SK-N-MC (cell line): ENCODE measurements at regions not wholly inside any gene's neighbourhood (a gene's known extent, or its start where the extent isn't known, plus 50 kb on each side); places are given as distances from the start of the nearest gene placed in this dataset.

Experiments
- DNase-seq: peaks from one replicate; pipeline ENCODE4 v3.0.0-alpha.2; 2011; ENCODE audit warnings: low read depth, low spot score
- H3K27ac ChIP-seq: fragments of 200-600 bp; sonication (generic); 2 replicates; pipeline ENCODE4 v1.5.1; 2016; ENCODE audit warnings: mixed run types
- H3K36me3 ChIP-seq: fragments of 200-600 bp; sonication (generic); 2 replicates; pipeline ENCODE4 v1.6.1; 2017; ENCODE audit warnings: antibody characterized with exemption, low read length, mixed read lengths; ENCODE audit not compliant: insufficient read depth
- H3K4me3 ChIP-seq: fragments of 200-600 bp; sonication (generic); 2 replicates; pipeline ENCODE4 v1.5.1; 2016
- H3K9ac ChIP-seq: fragments of 200-600 bp; sonication (generic); 2 replicates; pipeline ENCODE4 v1.8.0; 2017; ENCODE audit warnings: mixed run types, mixed read lengths; ENCODE audit not compliant: insufficient read length
- H3K9me3 ChIP-seq: fragments of 200-600 bp; sonication (generic); 2 replicates; pipeline ENCODE4 v1.6.1; 2017; ENCODE audit warnings: low read depth, mild to moderate bottlenecking, antibody characterized with exemption, low read length, moderate library complexity, mixed read lengths
- EZH2 ChIP-seq: fragments of 200-600 bp; sonication (generic); IDR thresholded peaks from one replicate; pipeline ENCODE4 v1.6.1; 2017; ENCODE audit warnings: antibody characterized with exemption
- FOXP2 ChIP-seq: optimal IDR thresholded peaks from 2 replicates; pipeline ENCODE3; 2011; ENCODE audit warnings: mild to moderate bottlenecking, moderate library complexity; ENCODE audit not compliant: insufficient read depth; ENCODE audit errors: extremely low read length, control extremely low read depth
- POLR2AphosphoS5 ChIP-seq: IDR thresholded peaks from 2 replicates; pipeline ENCODE4 v1.6.1; 2012; ENCODE audit warnings: mild to moderate bottlenecking, low read depth, low read length, borderline replicate concordance

GRCh38 chr17:33650304-33650703, 357.2 kb upstream of the ASIC2 start:
- Histone ChIP-seq H3K27ac (no peak overlapping the region), H3K9ac (no peak overlapping the region), H3K4me3 (no peak overlapping the region), H3K9me3 (no peaks in the 10 kb centered on the region), H3K36me3 (no peaks in the 10 kb centered on the region)
- DNase-seq: no peak
- TF ChIP-seq FOXP2 (no peak), EZH2 (no peak), POLR2AphosphoS5 (no peak)

- Histone ChIP-seq H3K9me3 (no peaks in the 10 kb centered on the region), H3K4me3 (no peak overlapping the region), H3K36me3 (no peaks in the 10 kb centered on the region), H3K9ac (no peak overlapping the region), H3K27ac (no peak overlapping the region)
- TF ChIP-seq POLR2AphosphoS5: no peak
- TF ChIP-seq EZH2: no peak
- TF ChIP-seq FOXP2: no peak
- no peak for DNase-seq
These were observed 358.6 kb upstream of the ASIC2 start for GRCh38 chr17:33651686-33652085.

DNA sequence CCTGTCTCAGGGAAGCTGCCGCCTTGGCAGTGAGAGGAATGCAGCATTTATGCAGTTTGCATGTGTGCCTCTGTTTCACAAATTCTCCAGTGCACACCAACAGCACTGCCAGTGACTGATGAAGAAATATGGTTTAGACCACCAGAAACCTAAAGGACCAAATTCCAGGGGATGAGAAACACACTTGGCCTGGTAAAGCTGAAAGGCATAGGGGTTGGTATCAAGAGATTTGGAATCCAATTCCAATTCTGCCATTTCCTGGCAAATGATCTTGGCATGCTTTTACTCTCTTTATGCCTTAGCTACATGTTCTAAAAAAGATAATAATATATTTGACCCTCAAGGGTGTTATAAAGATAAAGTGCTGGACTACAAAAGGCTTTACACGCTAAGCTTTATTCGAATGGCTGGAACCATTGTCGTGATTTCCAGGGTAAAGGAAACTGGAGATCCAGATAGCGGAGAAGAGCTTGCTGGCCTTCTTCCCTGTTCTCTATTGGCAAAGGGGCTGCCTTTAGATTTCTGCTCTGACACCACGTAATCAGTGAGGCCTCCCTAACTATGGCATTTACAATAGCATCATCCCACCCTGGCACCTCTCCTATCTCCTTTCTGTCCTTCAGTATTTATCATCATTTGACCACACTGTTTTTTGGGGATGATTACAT, 359.8 kb upstream of the ASIC2 start:
- Histone ChIP-seq H3K27ac (no peak overlapping the region), H3K9me3 (no peaks in the 10 kb centered on the region), H3K9ac (no peak overlapping the region), H3K36me3 (no peaks in the 10 kb centered on the region), H3K4me3 (no peak overlapping the region)
- TF ChIP-seq FOXP2 (no peak), EZH2 (no peak), POLR2AphosphoS5 (no peak)
- no peak for DNase-seq

DNA sequence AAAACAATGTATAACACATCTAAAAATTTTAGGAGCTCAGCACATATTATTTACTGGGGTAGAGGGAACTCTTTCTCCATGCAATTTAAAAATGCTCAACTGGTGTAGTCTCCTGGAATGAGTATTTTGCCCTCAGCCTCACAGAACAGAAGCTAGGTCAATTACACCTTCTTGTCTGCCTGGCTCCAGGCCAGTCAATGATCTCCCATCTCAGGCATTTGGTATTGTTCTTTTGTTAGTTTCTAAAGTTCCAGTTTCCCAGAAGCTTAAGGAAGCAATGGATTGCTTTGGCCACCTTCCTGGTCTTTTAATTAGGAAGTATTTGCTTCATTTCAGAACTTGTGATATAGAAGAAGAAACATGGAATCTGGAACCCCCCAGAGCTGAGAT, 360.3 kb upstream of the ASIC2 start:
- TF ChIP-seq EZH2: no peak
- no peak for TF ChIP-seq POLR2AphosphoS5
- no peak for TF ChIP-seq FOXP2
- Histone ChIP-seq H3K27ac (no peak overlapping the region), H3K9ac (no peak overlapping the region), H3K4me3 (no peak overlapping the region), H3K36me3 (no peaks in the 10 kb centered on the region), H3K9me3 (no peaks in the 10 kb centered on the region)
- DNase-seq: no peak

DNA sequence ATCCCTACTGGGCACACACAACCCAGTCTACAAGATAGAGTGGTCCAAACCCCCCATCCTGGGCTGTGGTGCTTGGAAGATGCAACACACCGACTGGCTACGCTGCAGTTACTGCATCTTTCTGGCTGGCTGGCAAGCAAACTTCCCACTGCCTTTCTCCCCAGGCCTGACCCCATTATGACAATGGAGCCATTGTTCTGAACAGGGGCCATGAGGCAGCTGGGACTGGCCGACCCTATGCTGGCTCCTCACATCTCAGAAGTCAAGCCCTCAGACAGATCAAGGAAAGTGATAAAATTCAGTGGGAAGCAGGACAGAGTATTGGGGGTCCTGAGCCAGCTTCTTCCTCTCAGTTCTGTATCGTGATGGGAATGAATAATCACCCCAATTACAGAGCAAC, 364.1 kb upstream of the ASIC2 start:
- Histone ChIP-seq H3K27ac (no peak overlapping the region), H3K4me3 (no peak overlapping the region), H3K9ac (no peak overlapping the region), H3K9me3 (no peaks in the 10 kb centered on the region), H3K36me3 (no peaks in the 10 kb centered on the region)
- no peak for DNase-seq
- TF ChIP-seq POLR2AphosphoS5 (no peak), FOXP2 (no peak), EZH2 (no peak)

DNA sequence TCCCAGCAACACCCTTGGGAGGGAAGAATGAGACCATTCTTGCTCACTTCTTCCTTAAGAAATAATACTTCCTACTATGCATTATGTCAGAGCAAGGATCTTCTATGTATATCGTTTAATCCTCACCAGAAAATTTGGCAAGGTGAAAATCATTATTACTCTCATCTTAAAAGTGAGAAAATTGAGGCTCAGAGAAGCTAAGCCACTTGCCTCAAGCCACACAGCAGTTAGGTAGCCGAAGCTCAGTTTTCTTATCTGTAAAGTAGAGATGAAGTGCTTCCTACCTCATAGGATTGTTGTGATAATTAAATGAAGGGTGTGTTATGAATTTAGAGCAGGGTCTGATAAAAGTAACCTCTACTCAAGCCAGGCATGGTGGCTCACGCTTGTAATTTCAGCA, 368.9 kb upstream of the ASIC2 start:
- H3K27ac ChIP-seq: no peak overlapping the region
- no peaks in the 10 kb centered on the region for H3K36me3 ChIP-seq
- no peak overlapping the region for H3K4me3 ChIP-seq
- H3K9ac ChIP-seq: no peak overlapping the region
- TF ChIP-seq POLR2AphosphoS5 (no peak), EZH2 (no peak), FOXP2 (no peak)
- no peaks in the 10 kb centered on the region for H3K9me3 ChIP-seq
- no peak for DNase-seq

DNA sequence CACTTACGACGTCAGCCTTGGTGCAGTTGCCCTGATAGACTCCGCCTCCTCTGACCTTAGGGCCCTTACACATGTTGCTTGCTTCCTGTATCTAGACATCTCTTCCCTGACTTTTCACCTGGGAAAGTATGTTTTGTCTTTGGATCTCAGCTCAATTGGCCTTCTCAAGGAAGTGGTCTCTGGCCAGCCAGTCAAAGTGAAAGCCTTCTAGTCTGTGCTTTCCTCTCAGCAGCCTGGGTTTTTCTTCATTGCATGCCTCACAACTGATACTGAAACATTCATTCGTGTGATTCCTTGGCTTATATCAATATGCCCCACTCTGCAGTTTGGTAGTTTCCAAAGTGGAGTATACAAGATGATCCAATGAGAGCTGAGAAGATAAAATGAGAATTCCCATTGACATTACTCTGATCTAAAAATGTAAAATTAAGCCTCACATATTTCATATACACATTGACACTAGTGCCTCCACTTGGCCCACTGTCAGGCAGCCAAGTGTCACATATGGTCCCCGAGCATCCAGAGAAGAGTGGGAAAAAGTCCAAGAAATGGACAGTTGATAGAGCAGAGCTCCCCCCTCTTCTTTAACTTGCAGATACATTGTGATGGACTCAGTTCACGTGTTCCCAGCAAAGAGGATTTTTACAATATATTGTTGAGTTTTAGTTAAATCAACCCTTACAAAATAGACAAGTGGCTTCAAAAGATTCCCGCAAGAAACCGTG, 371.2 kb upstream of the ASIC2 start:
- no peak overlapping the region for H3K9ac ChIP-seq
- no peaks in the 10 kb centered on the region for H3K36me3 ChIP-seq
- no peak for DNase-seq
- no peak for TF ChIP-seq EZH2
- no peak for TF ChIP-seq FOXP2
- no peak for TF ChIP-seq POLR2AphosphoS5
- no peak overlapping the region for H3K4me3 ChIP-seq
- H3K27ac ChIP-seq: no peak overlapping the region
- no peaks in the 10 kb centered on the region for H3K9me3 ChIP-seq

DNA sequence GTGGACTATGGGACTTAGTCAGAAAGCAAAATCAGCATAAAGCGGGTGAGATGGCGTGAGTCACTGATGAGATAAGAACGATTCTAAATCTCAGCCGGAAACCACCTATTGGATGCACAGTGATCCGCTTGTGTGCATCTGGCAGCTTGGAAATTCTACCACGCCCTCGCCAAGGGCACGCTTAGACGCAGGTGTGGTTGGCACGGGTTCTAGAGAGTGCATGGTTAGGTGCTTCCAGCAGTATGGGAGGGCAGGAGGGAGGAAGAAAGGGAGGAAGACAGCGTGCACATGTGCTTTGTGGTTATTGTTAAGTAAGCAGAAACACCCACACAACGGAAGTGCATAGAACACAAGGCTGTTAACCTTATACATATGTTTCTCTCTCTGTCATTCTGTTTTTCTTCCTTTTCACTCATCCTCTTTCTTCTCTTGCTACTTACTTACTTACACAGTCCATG, 374.0 kb upstream of the ASIC2 start:
- no peaks in the 10 kb centered on the region for H3K36me3 ChIP-seq
- H3K9ac ChIP-seq: no peak overlapping the region

More for the DNA sequence above, 374.0 kb upstream of the ASIC2 start:
- Histone ChIP-seq H3K9me3 (no peaks in the 10 kb centered on the region), H3K4me3 (no peak overlapping the region), H3K27ac (no peak overlapping the region)
- DNase-seq: no peak
- no peak for TF ChIP-seq EZH2
- TF ChIP-seq FOXP2: no peak
- TF ChIP-seq POLR2AphosphoS5: no peak
